HG02623 (cell line): ENCODE measurements at regions not wholly inside any gene's neighbourhood (a gene's known extent, or its start where the extent isn't known, plus 50 kb on each side); places are given as distances from the start of the nearest gene placed in this dataset.

Source experiments
- ATAC-seq: cut with Tn5 transposase; IDR thresholded peaks from one replicate; pipeline ENCODE4 v1.9.1; 2021; ENCODE audit warnings: moderate library complexity; ENCODE audit not compliant: unreplicated experiment

GRCh38 chr14:97336816-97337215 is 539.6 kb downstream of the VRK1 start:
- ATAC-seq = no peak

- no peak for ATAC-seq
Measured at GRCh38 chr14:97337267-97337666, 540.1 kb downstream of the VRK1 start.

GRCh38 chr14:97337670-97338069 is 540.5 kb downstream of the VRK1 start:
- ATAC-seq = no peak

GRCh38 chr14:97344666-97345065 is 547.5 kb downstream of the VRK1 start:
- no peak for ATAC-seq

- no peak for ATAC-seq
Measured at GRCh38 chr14:97346675-97347074, 549.5 kb downstream of the VRK1 start.

GRCh38 chr14:97349463-97349862 is 552.3 kb downstream of the VRK1 start:
- no peak for ATAC-seq

GRCh38 chr14:97349946-97350345 is 552.8 kb downstream of the VRK1 start:
- no peak for ATAC-seq

- no peak for ATAC-seq
Measured at GRCh38 chr14:97350415-97350814, 553.2 kb downstream of the VRK1 start.

GRCh38 chr14:97350894-97351731 is 553.9 kb downstream of the VRK1 start:
- no peak for ATAC-seq

GRCh38 chr14:97353102-97353501 is 555.9 kb downstream of the VRK1 start:
- no peak for ATAC-seq

GRCh38 chr14:97354119-97354722 is 557.0 kb downstream of the VRK1 start:
- ATAC-seq = no peak

GRCh38 chr14:97359341-97359740 is 562.2 kb downstream of the VRK1 start:
- ATAC-seq = no peak

GRCh38 chr14:97361181-97361580 is 564.0 kb downstream of the VRK1 start:
- ATAC-seq = no peak

- no peak for ATAC-seq
Measured at GRCh38 chr14:97361958-97362357, 564.8 kb downstream of the VRK1 start.

- ATAC-seq = no peak
Measured at GRCh38 chr14:97366400-97366799, 569.2 kb downstream of the VRK1 start.

GRCh38 chr14:97367278-97367677 is 570.1 kb downstream of the VRK1 start:
- ATAC-seq = no peak

- ATAC-seq = no peak
Measured at GRCh38 chr14:97368049-97368448, 570.9 kb downstream of the VRK1 start.

- ATAC-seq = no peak
Measured at GRCh38 chr14:97368900-97369564, 571.9 kb downstream of the VRK1 start.

- ATAC-seq = no peak
Measured at GRCh38 chr14:97369901-97370300, 572.7 kb downstream of the VRK1 start.

GRCh38 chr14:97376310-97376709 is 579.1 kb downstream of the VRK1 start:
- no peak for ATAC-seq

GRCh38 chr14:97377550-97377949 is 580.4 kb downstream of the VRK1 start:
- ATAC-seq = no peak

- ATAC-seq = no peak
Measured at GRCh38 chr14:97379091-97379531, 581.9 kb downstream of the VRK1 start.
